ENCODE measurements at regions not wholly inside any gene's neighbourhood (a gene's known extent, or its start where the extent isn't known, plus 50 kb on each side); places are given as distances from the start of the nearest gene placed in this dataset.

DNA sequence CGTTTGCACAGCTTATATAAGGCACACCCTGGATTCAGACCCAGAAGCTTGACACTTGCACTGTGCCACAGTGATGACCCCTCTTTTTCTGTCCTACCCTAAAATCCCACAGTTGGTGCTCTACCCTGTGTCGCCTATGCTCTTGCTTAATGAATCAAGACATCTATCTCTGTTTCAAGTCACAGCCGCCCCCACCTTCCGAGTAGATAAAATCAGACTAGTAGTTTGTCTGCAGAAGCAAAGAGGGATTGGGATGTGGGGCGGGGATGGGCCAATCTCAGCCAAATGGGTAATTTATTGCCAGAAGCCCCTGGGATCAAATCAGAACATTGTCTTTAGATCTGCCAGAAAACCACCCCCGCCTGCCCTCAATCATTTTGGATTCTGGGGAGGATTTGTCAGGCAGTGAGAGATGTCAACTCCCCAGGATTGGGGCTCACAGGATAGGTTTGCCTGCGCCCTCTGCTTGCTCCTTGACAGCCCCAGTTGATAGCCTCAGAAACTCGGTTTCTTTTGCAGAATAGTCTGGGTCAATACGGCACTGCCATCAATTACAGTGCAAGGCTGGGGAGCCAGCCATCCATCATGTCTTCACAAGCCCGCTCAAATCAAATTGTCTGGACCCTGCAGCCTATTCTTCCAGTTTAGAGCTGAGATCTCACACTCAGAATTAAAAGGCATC, 520.8 kb downstream of the GRIN2A start (continued):
- TF ChIP-seq, protein P1, sequence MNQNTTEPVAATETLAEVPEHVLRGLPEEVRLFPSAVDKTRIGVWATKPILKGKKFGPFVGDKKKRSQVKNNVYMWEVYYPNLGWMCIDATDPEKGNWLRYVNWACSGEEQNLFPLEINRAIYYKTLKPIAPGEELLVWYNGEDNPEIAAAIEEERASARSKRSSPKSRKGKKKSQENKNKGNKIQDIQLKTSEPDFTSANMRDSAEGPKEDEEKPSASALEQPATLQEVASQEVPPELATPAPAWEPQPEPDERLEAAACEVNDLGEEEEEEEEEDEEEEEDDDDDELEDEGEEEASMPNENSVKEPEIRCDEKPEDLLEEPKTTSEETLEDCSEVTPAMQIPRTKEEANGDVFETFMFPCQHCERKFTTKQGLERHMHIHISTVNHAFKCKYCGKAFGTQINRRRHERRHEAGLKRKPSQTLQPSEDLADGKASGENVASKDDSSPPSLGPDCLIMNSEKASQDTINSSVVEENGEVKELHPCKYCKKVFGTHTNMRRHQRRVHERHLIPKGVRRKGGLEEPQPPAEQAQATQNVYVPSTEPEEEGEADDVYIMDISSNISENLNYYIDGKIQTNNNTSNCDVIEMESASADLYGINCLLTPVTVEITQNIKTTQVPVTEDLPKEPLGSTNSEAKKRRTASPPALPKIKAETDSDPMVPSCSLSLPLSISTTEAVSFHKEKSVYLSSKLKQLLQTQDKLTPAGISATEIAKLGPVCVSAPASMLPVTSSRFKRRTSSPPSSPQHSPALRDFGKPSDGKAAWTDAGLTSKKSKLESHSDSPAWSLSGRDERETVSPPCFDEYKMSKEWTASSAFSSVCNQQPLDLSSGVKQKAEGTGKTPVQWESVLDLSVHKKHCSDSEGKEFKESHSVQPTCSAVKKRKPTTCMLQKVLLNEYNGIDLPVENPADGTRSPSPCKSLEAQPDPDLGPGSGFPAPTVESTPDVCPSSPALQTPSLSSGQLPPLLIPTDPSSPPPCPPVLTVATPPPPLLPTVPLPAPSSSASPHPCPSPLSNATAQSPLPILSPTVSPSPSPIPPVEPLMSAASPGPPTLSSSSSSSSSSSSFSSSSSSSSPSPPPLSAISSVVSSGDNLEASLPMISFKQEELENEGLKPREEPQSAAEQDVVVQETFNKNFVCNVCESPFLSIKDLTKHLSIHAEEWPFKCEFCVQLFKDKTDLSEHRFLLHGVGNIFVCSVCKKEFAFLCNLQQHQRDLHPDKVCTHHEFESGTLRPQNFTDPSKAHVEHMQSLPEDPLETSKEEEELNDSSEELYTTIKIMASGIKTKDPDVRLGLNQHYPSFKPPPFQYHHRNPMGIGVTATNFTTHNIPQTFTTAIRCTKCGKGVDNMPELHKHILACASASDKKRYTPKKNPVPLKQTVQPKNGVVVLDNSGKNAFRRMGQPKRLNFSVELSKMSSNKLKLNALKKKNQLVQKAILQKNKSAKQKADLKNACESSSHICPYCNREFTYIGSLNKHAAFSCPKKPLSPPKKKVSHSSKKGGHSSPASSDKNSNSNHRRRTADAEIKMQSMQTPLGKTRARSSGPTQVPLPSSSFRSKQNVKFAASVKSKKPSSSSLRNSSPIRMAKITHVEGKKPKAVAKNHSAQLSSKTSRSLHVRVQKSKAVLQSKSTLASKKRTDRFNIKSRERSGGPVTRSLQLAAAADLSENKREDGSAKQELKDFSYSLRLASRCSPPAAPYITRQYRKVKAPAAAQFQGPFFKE (tag by site-specific recombination; IDR thresholded peaks at IDR 0.05; ENCODE audit: borderline replicate concordance): no peak

DNA sequence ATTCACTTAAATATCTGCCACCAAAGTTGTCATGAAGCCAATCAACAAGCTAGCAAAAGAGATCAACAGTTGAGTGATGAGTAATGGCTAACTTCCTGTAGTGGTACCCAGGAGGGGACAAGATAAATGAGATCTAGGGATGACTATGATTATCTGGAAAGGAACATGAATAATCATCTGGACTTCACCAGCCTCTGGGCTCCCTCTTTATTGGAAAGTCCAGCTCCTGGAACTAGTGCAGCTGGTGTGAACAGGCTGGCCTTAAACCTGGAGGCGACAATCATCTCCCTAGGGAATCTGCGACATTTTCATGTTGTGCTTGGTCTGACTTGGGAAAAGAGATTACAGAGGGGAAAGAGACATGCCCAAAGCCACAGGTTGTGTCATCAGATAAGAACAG, 518.6 kb downstream of the GRIN2A start:
- no peaks in the 10 kb centered on the region for H3K36me3 ChIP-seq (ENCODE audit: control insufficient read depth in 2 of 2, insufficient read depth in 1 of 2, low read length in 2 of 2)
- no peak overlapping the region for H3K27ac ChIP-seq (ENCODE audit: extremely low read depth, low read depth, low read length)
- H3K4me1 ChIP-seq (ENCODE audit: control insufficient read depth, insufficient read depth, low read length): no peaks in the 10 kb centered on the region
- ChIA-PET POLR2A (no interaction called here), CTCF (no interaction called here)
- no peak overlapping the region for H3K4me3 ChIP-seq (ENCODE audit: low read depth, low read length)
- H3K9me3 ChIP-seq (ENCODE audit: control insufficient read depth, insufficient read depth, low read depth, low read length): no peaks in the 10 kb centered on the region
- TF ChIP-seq, protein P1 (tag by site-specific recombination; IDR thresholded peaks at IDR 0.05; ENCODE audit: borderline replicate concordance): no peak
- TF ChIP-seq ZNF623 (tag by site-specific recombination; IDR thresholded peaks at IDR 0.05) (no peak), ZBTB17 (tag by site-specific recombination; IDR thresholded peaks at IDR 0.05) (no peak), ZSCAN30 (tag by site-specific recombination; IDR thresholded peaks at IDR 0.05) (no peak), ZNF629 (tag by site-specific recombination; IDR thresholded peaks at IDR 0.05) (no peak)
- TF ChIP-seq, protein P2, sequence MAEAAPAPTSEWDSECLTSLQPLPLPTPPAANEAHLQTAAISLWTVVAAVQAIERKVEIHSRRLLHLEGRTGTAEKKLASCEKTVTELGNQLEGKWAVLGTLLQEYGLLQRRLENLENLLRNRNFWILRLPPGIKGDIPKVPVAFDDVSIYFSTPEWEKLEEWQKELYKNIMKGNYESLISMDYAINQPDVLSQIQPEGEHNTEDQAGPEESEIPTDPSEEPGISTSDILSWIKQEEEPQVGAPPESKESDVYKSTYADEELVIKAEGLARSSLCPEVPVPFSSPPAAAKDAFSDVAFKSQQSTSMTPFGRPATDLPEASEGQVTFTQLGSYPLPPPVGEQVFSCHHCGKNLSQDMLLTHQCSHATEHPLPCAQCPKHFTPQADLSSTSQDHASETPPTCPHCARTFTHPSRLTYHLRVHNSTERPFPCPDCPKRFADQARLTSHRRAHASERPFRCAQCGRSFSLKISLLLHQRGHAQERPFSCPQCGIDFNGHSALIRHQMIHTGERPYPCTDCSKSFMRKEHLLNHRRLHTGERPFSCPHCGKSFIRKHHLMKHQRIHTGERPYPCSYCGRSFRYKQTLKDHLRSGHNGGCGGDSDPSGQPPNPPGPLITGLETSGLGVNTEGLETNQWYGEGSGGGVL (tag by site-specific recombination; IDR thresholded peaks at IDR 0.05): no peak
- TF ChIP-seq, protein P3, sequence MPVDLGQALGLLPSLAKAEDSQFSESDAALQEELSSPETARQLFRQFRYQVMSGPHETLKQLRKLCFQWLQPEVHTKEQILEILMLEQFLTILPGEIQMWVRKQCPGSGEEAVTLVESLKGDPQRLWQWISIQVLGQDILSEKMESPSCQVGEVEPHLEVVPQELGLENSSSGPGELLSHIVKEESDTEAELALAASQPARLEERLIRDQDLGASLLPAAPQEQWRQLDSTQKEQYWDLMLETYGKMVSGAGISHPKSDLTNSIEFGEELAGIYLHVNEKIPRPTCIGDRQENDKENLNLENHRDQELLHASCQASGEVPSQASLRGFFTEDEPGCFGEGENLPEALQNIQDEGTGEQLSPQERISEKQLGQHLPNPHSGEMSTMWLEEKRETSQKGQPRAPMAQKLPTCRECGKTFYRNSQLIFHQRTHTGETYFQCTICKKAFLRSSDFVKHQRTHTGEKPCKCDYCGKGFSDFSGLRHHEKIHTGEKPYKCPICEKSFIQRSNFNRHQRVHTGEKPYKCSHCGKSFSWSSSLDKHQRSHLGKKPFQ (tag by site-specific recombination; IDR thresholded peaks at IDR 0.05): no peak
